Inferior parietal cortex (tissue), 1 donor: ENCODE measurements at regions not wholly inside any gene's neighbourhood (a gene's known extent, or its start where the extent isn't known, plus 50 kb on each side); places are given as distances from the start of the nearest gene placed in this dataset.
"Not testable (repeated sequence)": the region's sequence is repeated elsewhere in the genome, so short reads cannot be mapped to it uniquely, and the experiment has no call there.

ENCODE experiments used
- DNase-seq: peaks from one replicate; pipeline ENCODE4 v3.0.0-alpha.2; 2016; ENCODE audit errors: extremely low spot score

GRCh38 chr13:76620036-76620435 is 266.2 kb downstream of the KCTD12 start:
- no peak for DNase-seq

- DNase-seq: no peak
Observed at GRCh38 chr13:76619631-76620030, 266.6 kb downstream of the KCTD12 start.

- no peak for DNase-seq
Observed at GRCh38 chr13:76610819-76611415, 275.3 kb downstream of the KCTD12 start.

- DNase-seq: no peak
Observed at GRCh38 chr13:76609643-76610042, 276.6 kb downstream of the KCTD12 start.

GRCh38 chr13:76607866-76608265 is 278.3 kb downstream of the KCTD12 start:
- no peak for DNase-seq

- DNase-seq: no peak
Observed at GRCh38 chr13:76600081-76600480, 286.1 kb downstream of the KCTD12 start.

GRCh38 chr13:76597868-76598267 is 288.3 kb downstream of the KCTD12 start:
- DNase-seq: no peak

GRCh38 chr13:76596216-76596615 is 290.0 kb downstream of the KCTD12 start:
- no peak for DNase-seq

GRCh38 chr13:76594435-76594834 is 291.8 kb downstream of the KCTD12 start:
- DNase-seq: no peak

- no peak for DNase-seq
Observed at GRCh38 chr13:76586842-76587241, 299.4 kb downstream of the KCTD12 start.

- DNase-seq: no peak
Observed at GRCh38 chr13:76579701-76580100, 306.5 kb downstream of the KCTD12 start.

GRCh38 chr13:76575634-76576033 is 310.6 kb downstream of the KCTD12 start:
- DNase-seq: not testable (repeated sequence)

GRCh38 chr13:76570510-76570971 is 315.7 kb downstream of the KCTD12 start:
- DNase-seq: peak; percentile 18

- DNase-seq: no peak
Observed at GRCh38 chr13:76556627-76557026, 329.6 kb downstream of the KCTD12 start.

GRCh38 chr13:76552807-76553206 is 333.4 kb downstream of the KCTD12 start:
- DNase-seq: no peak

GRCh38 chr13:76552041-76552772 is 334.0 kb downstream of the KCTD12 start:
- DNase-seq: no peak

- no peak for DNase-seq
Observed at GRCh38 chr13:76542176-76542575, 344.0 kb downstream of the KCTD12 start.

GRCh38 chr13:76538004-76538403 is 348.2 kb downstream of the KCTD12 start:
- no peak for DNase-seq

- no peak for DNase-seq
Observed at GRCh38 chr13:76533251-76533650, 353.0 kb downstream of the KCTD12 start.

- peak; percentile 55 for DNase-seq
Observed at GRCh38 chr13:76527041-76527440, 359.2 kb downstream of the KCTD12 start.

GRCh38 chr13:76523740-76524340 is 362.4 kb downstream of the KCTD12 start:
- DNase-seq: no peak

GRCh38 chr13:76522083-76522755 is 364.0 kb downstream of the KCTD12 start:
- no peak for DNase-seq
